HG03097 (cell line): ENCODE measurements at regions not wholly inside any gene's neighbourhood (a gene's known extent, or its start where the extent isn't known, plus 50 kb on each side); places are given as distances from the start of the nearest gene placed in this dataset.

ENCODE experiments used
- ATAC-seq: cut with Tn5 transposase; IDR thresholded peaks from one replicate; pipeline ENCODE4 v1.9.1; 2021; ENCODE audit not compliant: unreplicated experiment, low FRiP score

DNA sequence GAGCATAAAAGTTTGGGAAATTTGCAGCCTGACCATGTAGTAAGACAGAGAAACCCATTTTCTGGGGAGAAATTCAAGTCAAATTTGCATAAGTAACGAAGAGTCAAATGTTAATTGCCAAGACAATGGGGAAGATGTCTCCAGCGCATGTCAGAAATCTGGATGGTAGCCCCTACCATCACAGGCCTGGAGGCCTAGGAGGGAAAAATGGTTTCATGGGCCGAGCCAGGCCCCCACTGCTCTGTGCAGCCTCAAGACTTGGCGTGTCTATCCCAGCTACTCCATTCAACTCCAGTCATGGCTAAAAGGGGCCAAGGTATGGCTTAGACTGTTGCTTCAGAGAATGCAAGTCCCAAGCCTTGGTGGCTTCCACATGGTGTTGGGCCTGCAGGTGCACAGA, 269.8 kb downstream of the RFC3 start:
- no peak for ATAC-seq

DNA sequence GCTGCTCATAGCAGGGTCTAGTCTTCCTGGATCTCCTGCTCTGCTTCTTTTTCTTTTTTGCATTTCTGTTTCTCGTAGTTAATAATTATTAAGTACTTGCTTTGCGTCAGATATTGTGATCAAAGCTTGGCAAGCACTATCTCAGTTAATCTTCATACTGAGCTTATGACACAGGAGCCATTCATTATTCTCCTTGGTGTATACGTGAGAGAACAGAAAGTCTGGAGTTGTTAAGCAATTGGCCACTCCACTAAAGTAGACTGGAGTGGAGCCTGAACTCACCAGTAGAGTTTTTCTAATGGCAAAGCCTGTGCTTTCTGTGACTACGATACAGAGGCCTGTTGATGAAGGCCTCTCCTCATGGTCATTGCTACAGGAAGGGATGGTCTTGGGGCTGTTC, 285.9 kb downstream of the RFC3 start:
- no peak for ATAC-seq

DNA sequence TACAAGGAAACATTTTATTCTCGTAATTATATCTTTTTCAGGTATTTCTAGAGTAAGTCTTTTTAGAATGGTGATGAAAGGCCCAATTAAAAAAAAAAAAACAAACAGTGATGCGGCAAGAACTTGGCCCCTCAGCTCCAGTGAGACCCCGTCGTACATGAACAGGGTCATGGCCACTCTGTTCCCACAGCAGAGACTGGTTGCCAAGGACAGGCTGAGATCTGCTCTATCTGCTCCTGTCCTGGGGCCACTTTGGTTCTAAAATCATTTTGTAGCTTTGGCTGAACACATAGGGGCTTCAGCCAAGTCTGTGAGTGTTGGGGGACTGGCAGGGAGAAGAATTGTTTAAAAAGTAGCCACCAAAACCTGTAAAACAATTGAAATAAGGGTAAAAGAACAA, 286.9 kb downstream of the RFC3 start:
- no peak for ATAC-seq

DNA sequence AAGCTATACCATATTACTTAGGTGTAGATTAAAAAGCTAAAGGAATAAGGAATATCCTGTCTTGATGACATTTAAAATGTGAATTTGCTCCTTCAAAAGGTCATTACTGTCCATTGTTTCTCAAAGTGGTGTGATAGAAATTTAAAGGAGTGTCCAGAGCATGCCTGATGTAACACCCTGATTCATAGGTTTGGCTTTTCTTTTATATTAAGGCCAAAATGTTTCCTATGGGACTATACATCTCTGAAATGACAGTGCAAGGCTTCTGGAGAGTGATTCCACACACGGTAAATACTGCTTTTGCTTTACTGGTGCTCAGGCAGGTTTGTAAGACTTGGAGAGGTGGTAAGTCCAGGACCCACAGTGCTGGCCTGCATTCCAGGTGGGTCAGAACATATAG, 289.9 kb downstream of the RFC3 start:
- no peak for ATAC-seq

DNA sequence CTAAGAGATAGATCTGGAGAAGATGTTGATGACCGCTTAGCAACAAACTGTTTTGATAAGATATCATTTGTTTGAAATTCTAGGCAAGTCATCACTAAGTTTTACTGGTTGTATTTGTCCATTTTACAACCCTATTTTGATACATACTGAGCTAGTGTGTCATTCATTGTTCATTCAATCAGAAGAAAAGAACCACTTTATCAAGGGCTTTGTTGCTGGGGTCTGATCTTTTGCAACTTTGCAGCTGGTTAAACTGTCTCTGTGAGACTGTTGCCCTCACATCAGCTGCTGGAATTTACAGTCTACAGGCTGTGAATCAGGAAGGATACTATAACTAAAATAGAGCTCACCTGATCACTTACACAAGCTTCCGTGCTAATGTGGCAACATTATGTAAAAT, 290.5 kb downstream of the RFC3 start:
- ATAC-seq = no peak

DNA sequence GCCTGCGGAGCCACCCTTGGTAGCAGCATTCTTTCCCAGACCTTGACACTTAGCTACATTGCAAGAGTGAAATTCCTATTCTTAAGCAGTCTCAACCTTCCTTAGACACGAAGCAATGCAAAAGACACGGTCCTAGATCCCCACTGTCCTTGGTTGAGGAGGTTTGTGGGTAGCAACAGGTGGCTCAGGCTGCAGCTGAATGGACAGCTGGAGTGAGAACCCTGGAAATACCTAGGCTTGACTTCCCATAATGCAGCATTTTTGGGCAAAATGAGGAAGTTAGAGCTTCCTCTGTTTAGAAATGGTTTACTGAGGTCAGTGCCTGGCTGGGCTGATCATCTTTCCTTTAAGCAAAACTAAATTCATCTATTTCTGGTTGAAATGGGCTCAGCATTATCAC, 296.6 kb downstream of the RFC3 start:
- no peak for ATAC-seq

DNA sequence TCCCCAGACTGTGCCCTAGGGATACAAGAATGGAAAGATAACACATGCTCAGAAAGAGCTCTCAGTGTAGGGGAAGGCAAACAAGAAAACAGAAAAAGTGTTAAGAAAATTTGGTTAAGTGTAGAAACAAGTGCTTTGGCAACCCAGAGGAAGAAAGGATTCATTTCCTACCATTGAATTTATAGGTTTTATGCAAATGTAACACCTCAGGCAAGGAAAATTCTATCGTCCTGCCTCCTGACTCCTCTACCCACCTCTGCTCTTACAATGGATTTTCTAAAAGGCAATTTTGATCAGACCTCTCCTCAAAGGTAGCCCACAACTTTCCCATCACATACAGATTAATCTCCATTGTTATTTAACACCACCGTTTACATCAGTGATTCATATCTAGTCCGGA, 298.7 kb downstream of the RFC3 start:
- ATAC-seq = no peak

DNA sequence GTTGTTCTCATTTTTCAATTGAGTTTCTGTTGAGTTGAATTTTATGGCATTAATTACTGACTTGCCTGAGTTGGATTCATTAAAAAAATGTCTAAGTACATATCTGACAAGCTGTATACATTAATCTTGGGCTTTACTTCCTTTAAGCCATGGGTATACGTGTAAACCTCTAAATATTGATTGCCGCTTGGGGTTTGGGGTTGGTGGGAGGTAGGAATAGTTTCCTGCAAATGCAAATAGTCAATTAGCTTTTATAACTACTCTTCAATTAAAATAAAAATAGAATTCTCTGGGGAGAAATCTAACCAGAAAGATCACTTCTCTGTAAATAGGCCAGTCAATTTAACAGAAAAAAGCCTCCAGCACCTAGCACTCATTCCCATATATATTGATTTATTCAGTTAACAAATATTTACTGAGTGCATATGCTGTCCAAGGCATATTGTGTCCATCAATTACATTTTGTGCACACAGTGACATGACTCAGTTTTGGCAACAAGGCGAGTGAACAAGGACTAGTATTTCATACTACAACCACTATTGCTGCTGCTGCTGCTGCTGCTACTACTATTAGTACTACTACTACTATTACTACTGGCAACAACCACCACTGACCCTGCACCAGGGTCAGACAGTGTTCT, 306.8 kb downstream of the RFC3 start:
- ATAC-seq = no peak

DNA sequence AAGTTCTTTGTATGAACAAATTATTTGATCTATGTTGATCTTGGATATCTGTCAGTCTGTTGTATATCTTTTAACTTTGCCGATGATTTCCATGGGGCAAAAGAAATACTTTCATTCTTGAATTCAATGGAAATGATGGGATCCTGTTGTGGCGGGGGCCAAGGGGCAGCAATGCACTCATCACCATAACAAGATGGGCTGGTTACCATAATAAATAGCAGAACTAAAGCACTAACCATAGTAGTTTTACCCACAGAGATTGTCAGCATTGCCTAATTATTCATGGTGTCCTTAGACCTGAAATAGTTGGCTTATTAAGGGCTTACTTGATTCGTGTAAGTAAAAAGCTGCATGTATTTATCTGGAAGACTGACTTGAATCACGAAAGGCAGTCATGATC, 309.6 kb downstream of the RFC3 start:
- ATAC-seq = no peak

DNA sequence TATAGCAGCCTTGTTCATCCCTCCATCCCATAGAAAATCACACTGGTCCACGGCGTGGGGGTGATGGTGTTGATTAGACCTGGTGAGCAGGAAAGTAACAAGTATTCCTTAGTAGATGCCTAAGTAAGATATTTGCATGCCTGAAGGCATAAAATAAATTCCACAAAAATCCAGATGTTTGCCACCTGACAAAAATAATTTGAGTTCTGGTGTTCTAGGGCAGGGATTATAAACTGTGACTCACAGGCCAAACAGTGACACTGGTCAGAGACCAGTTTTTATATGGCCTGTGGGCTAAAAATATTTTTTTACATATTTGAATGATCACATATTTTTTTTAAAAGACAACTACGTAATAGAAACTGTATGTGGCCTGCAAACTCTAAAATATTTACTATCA, 310.7 kb downstream of the RFC3 start:
- ATAC-seq = no peak

DNA sequence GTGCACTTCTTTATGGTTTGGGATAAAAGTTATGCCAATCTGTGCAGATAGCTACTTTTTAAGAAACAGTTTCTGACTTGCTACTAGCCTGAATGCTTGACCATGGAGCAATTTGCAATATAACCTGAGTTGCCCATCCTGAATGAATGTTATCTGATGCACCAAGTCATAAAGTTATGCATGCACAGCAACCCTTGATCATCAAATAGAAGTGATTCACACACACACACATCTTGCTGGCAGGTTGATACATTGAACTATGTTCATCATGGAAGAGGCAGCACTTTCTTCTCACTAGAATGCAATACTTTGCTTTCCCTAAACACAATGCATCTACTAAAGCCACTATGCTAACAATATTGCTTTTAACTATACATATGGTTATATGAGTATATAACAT, 311.5 kb downstream of the RFC3 start:
- ATAC-seq = no peak

DNA sequence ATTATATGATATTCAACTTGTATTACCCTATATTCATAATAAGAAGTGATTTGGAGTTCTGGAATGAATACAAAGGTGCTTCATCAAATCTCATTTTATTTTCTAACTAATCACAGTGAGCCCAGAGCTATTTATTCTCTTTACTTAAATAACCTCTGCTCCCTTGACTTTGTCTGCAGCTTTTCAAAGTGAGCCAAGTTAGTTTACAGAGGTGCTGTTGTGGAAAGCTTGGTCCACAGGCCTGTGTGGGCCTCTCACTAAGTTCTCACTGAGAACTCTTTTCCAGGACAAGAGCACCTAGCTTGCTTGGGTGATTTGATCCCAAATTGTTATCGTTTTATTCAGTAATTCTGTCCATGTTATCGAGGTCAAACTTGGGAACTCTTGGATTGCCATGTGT, 319.3 kb downstream of the RFC3 start:
- ATAC-seq = no peak

DNA sequence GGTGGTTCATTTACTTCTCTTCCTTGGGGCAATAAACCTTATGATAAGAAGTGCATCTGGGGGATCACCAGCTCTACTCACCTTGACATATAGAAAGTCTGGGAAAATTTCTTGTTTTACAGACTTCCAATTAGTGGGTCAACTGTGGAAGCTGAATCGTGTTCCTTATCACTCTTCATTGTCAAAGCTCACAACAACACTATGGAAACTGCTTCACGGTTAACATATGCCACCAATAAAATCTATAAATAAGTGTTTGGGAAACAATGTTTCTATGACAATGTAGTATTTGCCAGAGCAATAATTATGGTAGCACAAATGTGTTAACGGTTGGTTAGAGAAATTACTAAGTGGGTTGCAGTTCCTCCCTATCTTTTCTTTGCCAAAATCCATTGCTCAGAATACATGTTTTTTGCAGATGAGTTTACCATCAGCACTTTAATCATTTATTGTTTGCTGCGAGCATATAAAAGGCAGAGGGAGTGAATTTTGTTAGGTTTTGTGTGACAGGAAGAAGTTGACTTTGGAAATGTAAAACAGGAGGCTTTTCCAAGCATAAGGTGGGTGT, 321.8 kb downstream of the RFC3 start:
- no peak for ATAC-seq

DNA sequence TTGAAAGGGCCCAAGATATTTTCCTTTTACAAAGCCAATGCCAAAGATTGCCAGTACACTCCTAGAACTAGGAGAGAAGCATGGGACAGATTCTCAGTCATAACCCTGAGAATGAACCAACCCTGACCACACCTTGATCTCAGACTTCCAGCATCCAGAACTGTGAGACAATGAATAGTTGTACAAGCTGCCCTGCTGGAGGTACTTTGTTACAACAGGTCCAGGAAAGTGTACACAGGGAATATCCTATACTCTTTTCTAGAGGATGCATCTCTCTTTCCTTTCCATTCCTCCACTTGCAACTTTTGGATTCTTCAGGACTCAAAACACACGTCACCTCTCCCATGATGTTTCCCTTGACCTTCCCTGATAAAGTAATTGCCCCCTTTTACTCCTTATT, 325.7 kb downstream of the RFC3 start:
- no peak for ATAC-seq

DNA sequence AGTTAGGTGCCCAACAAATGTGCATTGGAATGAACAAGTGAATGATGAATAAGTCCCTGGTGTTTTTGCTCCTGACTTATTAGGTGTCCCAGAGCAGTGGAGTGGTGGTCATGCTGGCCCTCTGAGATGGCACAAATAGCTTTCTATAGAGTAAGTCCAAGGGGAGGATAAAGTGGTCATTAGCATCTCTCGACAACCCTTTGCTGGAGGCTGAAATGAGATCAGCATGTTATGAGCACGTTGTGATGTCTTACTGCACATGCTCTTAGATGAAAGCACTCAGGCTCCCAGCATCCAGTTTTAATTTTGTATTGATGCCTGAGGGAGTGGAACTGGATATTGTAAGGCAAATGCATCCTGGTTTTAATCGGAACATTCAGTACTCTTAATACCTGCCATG, 326.2 kb downstream of the RFC3 start:
- ATAC-seq = no peak

DNA sequence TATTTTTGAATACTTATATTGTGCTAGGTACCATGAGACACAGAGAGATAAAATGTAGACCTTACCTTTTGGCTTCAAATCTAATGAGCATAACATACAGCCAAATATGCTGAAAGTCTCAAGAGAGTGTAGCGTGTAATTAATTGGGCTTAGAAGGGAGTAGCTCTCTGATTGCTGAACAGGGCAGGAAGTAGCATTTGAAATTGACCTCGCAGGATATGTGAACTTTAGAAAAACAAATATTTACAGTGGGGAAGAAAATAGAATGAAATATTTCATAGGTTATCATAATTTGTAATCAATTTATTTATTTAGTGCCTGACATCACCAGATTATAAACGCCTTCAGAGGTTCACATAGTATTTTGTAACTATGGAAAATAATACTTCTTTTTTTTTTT, 327.1 kb downstream of the RFC3 start:
- ATAC-seq = no peak

DNA sequence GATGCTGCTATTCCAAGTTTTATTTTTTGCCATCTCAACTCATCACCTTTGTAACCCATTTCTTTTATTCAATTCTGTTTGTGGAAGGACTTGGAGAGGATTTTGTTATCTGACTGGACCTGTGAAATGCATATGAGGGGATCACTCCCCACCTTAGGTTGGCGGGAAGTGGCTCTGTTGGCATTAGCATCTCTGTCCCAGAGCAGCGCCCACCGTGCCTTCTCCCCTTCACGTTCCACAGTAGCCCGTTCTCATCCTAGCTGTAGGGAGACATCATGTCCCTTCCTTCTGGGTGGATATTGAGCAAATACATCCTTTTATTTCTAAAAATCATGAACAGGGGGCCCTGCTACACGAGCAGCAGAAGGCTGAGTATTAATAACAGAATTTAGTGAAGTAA, 330.4 kb downstream of the RFC3 start:
- ATAC-seq = no peak

DNA sequence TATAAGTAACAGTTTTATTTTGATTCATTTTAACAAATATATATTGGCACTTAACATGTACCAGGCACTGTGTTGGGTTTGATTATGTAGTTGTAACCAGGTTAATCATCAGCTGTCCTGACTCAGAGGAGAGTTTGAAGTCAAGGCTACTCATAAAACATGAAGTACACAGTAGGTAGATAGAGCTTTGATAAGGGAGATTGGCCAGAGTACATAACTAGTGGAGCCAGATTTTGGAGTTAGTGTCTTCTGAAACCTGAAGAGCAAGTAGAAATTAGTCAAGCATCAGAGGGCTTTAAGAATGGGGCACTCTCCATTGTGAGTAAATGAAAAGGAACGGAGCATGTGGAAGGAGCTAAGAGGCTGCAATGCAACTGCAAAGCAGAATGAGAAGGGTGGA, 333.9 kb downstream of the RFC3 start:
- ATAC-seq = no peak

DNA sequence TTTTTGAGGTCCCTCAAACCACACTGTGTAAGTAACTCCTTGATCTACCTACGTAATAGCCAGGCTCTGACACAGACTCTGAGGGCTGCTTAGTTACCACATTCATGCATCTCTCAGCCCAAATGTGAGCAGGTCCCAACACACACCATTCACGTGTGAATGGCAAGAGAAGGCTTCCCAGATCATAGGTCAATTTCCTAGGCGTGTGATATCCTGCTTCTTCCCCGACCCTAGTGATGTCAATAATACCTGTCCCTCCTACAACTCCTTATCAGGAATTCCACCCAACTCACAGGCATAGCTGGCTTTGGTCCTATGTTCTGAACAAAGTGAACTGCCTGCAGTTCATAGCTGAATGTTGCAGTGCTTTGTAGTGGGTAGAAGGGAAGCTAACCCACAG, 334.5 kb downstream of the RFC3 start:
- ATAC-seq = no peak

DNA sequence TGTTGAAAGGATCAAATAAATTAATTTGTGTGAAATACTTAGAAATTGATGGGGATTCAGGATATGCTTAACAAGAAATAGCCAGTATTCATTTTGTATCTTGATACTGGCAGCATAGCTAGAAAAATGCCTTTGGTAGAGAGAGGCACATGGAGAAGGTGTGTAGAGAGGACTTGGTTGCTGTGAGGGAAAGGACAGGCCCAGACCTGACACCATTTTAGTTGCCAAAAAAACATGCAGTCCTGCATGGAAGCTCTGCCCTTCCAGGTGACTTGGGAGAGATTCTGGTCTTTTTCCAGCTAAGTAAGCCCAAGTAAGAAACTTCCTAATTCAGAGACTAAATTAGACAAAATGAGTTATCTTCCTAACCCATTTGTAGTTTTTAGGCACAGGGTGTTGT, 335.0 kb downstream of the RFC3 start:
- ATAC-seq = no peak

DNA sequence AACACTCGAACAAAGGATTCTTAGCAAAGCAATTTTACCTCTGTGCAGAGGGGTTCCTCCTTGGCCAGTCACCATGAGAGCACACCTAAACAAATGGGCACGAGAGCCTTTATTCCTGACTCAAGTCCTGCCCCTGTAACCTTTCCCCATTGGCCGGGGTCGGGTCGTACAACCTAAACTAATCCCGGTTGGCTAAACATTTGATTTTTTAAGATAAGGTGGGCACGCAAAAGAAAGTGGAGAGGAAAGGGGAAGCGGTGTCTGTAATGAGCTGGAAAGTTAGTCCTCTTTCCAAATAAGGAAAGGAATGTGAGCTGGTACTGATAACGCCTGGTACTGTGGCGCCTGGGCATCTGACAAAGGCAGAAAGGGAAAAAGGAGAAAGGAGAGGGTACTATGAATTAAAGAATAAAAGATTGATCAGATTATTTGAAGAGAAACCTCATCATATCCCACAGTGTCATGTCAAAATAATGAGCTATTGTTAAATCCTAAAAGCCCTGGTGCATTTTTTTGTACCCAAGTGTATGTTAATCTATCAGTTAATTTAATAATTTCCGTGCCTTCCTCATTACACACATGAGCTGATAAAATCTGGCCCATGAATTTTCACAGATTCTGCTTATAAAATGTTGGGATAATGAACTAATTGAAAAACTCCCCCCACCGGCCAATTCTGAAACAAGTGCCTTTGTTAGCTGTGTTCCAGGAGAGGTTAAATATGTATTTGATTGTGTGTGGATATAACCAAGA, 335.7 kb downstream of the RFC3 start:
- no peak for ATAC-seq

DNA sequence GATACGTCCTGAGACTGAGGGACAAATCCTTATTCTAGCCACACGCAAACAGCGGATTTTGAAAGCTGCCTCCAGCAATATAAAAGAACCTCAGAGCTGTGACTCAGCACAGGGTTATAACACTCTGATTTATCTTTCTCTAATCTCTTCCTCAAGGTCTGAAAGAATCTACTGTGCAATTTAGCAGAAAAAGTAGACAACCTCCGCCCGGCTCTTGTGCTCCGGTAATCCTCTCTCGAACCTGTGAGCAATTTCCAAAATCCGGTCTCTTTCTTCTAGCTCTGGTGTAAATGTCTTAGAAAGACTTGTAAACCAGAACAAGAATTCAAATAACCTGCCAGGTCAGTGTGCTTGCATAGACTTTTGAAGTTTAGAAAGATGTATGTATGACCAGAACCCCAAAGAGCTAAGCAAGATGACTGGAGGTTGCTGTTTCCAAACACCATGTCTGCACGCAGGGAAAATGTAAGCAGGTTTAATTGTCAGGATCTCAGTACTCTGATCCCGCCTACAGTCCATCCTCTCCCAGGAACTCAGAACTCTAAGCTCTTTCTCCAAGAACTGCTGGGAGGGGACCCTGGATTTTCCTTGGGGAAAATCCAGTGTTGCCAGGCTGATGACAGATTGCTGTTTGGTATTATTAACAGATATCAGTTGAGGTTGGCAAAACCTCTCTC, 338.1 kb downstream of the RFC3 start:
- no peak for ATAC-seq
